Left lung (tissue), 4 donors: ENCODE measurements at regions not wholly inside any gene's neighbourhood (a gene's known extent, or its start where the extent isn't known, plus 50 kb on each side); places are given as distances from the start of the nearest gene placed in this dataset.

Experiments
- ATAC-seq: fragments of 200-7000 bp; cut with Tn5 transposase; one replicate; pipeline ENCODE4 v1.9.1; 2020; ENCODE audit warnings: moderate library complexity
- DNase-seq, 4 donors: peaks; one replicate each; pipeline ENCODE4 v3.0.0-alpha.2; 2013 to 2020
- H3K27ac ChIP-seq, 2 donors: fragments of 200-600 bp; sonication (generic) in 1 of 2; one replicate each; pipeline versions ENCODE4 v1.5.0 to v1.8.0; 2020 to 2021
- H3K27me3 ChIP-seq, 2 donors: fragments of 200-600 bp; sonication (generic) in 1 of 2; one replicate each; pipeline versions ENCODE4 v1.5.0 to v1.8.0; 2020 to 2021
- H3K36me3 ChIP-seq, 2 donors: fragments of 200-600 bp; sonication (generic) in 1 of 2; one replicate each; pipeline versions ENCODE4 v1.5.0 to v1.8.0; 2020 to 2021
- H3K4me1 ChIP-seq, 2 donors: fragments of 200-600 bp; one replicate each; pipeline ENCODE4 v1.8.0; 2021
- H3K4me3 ChIP-seq, 2 donors: fragments of 200-600 bp; sonication (generic) in 1 of 2; one replicate each; pipeline versions ENCODE4 v1.5.0 to v1.8.0; 2020 to 2021; ENCODE audit warnings: mild to moderate bottlenecking in 1 of 2
- H3K9me3 ChIP-seq, 2 donors: fragments of 200-600 bp; sonication (generic) in 1 of 2; one replicate each; pipeline versions ENCODE4 v1.5.0 to v1.8.0; 2020 to 2021
- CTCF ChIP-seq, 2 donors: fragments of 200-600 bp; sonication (generic) in 1 of 2; IDR thresholded peaks; one replicate each; pipeline versions ENCODE4 v1.5.0 to v1.8.0; 2021; ENCODE audit warnings: antibody characterized with exemption in 2 of 2
- intact Hi-C, 2 donors: fragments of 100-400 bp; cut with DNase I; formaldehyde crosslinking; loops; one replicate each; pipeline versions ENCODE4 v1.11.2 to v1.14.2; 2022
- donor health status: DM: no; HTN: yes; CAD: no.
- donor health status: DM: no; HTN: no; CAD: no.

DNA sequence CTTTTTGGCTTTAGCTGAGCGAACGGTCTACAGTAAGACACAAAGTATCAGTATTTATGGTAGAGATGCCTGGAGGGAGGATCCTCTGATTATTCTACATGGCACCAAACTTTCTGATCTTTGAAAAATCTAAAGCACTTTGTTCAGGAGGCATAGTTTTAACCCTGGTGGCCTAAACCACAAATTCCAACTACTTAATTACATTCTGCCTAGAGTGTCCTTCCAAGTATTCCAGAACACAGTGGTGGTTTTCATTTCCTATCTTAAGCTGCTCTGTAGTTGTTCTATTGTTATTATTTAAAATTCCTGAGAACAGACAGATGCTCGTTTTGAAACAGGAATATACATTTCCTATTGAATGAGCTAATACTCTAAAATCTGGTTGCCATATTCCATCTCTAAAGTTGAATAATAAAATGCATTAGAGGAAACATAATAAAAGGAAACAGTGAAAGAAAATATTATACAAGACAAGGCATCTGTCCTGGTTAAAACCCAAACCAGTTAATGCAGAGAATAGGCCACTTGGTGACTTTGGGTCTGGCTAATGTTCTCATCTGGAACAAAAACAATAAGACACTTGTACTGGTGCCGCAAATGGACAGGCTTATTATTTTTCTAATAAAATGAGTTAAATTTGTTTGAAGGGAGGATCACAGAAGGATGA is 657.4 kb downstream of the SPRY1 start:
- Histone ChIP-seq H3K36me3 (no peaks in the 10 kb centered on the region), H3K9me3 (no peaks in the 10 kb centered on the region), H3K27ac (no peak overlapping the region), H3K4me3 (no peak overlapping the region), H3K4me1 (no peaks in the 10 kb centered on the region), H3K27me3 (no peaks in the 10 kb centered on the region)
- DNase-seq (no peak), ATAC-seq (no peak)
- intact Hi-C loops = no loop called here
- no peak for TF ChIP-seq CTCF (IDR thresholded peaks at IDR 0.05)

- H3K27me3 ChIP-seq = no peaks in the 10 kb centered on the region
- ATAC-seq = no peak
- TF ChIP-seq CTCF (IDR thresholded peaks at IDR 0.05) = no peak
- H3K4me1 ChIP-seq = peaks cover 0 to under 1% of the 10 kb centered on the region in 2 donors
- DNase-seq = no peak
- no peak overlapping the region for H3K4me3 ChIP-seq
- H3K36me3 ChIP-seq = no peaks in the 10 kb centered on the region
- intact Hi-C loops = no loop called here
- no peak overlapping the region for H3K27ac ChIP-seq
- H3K9me3 ChIP-seq = no peaks in the 10 kb centered on the region
Measured at GRCh38 chr4:124055336-124055735, 657.2 kb downstream of the ANKRD50 start.

GRCh38 chr4:124055896-124056295 is 656.6 kb downstream of the ANKRD50 start:
- H3K9me3 ChIP-seq = no peaks in the 10 kb centered on the region
- ATAC-seq = no peak
- no peak overlapping the region for H3K4me3 ChIP-seq
- H3K4me1 ChIP-seq = peaks cover 2 to 6% of the 10 kb centered on the region in 2 donors
- no peaks in the 10 kb centered on the region for H3K36me3 ChIP-seq
- TF ChIP-seq CTCF (IDR thresholded peaks at IDR 0.05) = no peak
- DNase-seq = no peak
- H3K27ac ChIP-seq = no peak overlapping the region
- intact Hi-C loops = no loop called here
- no peaks in the 10 kb centered on the region for H3K27me3 ChIP-seq

- H3K27me3 ChIP-seq = no peaks in the 10 kb centered on the region
- no peak overlapping the region for H3K4me3 ChIP-seq
- intact Hi-C loops = no loop called here
- ATAC-seq = peak; percentile 86
- peak overlapping the region; percentile 47 to 72 for H3K27ac ChIP-seq
- no peak for TF ChIP-seq CTCF (IDR thresholded peaks at IDR 0.05)
- DNase-seq = peak in 3 of 4 donors; percentile 24 to 37 (median 30)
- no peaks in the 10 kb centered on the region for H3K36me3 ChIP-seq
- peaks cover 7 to 10% of the 10 kb centered on the region in 2 donors for H3K4me1 ChIP-seq
- no peaks in the 10 kb centered on the region for H3K9me3 ChIP-seq
Measured at GRCh38 chr4:124060261-124060918, 652.1 kb downstream of the ANKRD50 start.

DNA sequence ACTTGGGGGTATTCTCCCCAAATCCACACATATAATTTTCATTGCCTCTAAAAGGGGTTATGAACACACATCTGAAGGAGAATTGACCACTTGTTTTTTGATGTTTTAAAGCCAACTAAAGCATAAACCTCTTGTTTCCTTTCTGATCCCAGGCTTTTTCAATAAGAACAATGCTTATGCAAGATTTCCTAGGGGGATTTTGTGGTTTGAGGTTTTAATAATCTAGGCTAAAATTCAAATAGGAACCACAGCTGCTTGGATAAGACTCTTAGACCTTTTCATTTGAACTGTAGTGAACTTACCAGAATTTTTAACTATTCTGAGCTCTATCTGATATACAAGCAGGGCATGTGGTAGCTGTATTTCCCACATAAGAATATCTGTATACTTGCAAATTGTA is 651.1 kb downstream of the ANKRD50 start:
- H3K9me3 ChIP-seq = no peaks in the 10 kb centered on the region
- peaks cover 7 to 10% of the 10 kb centered on the region in 2 donors for H3K4me1 ChIP-seq
- intact Hi-C loops = no loop called here
- peak overlapping the region; percentile 47 to 72 for H3K27ac ChIP-seq
- H3K4me3 ChIP-seq = no peak overlapping the region
- H3K36me3 ChIP-seq = no peaks in the 10 kb centered on the region
- no peaks in the 10 kb centered on the region for H3K27me3 ChIP-seq
- ATAC-seq (peak; percentile 35), DNase-seq (no peak)
- TF ChIP-seq CTCF (IDR thresholded peaks at IDR 0.05) = no peak
